Vagina (tissue), 2 donors: ENCODE measurements at regions not wholly inside any gene's neighbourhood (a gene's known extent, or its start where the extent isn't known, plus 50 kb on each side); places are given as distances from the start of the nearest gene placed in this dataset.

Source experiments
- DNase-seq, 2 donors: peaks; one replicate each; pipeline ENCODE4 v3.0.0-alpha.2; 2017; ENCODE audit errors: extremely low spot score in 2 of 2
- H3K27ac ChIP-seq: fragments of 200-600 bp; sonication (generic); one replicate; pipeline ENCODE4 v1.5.1; 2019
- H3K27me3 ChIP-seq: fragments of 200-600 bp; sonication (generic); one replicate; pipeline ENCODE4 v1.5.1; 2019
- H3K36me3 ChIP-seq, 2 donors: fragments of 200-600 bp; sonication (generic); one replicate each; pipeline ENCODE4 v1.5.1; 2017 to 2019
- H3K4me1 ChIP-seq: fragments of 200-600 bp; sonication (generic); one replicate; pipeline ENCODE4 v1.5.1; 2019
- H3K4me3 ChIP-seq, 2 donors: fragments of 200-600 bp; sonication (generic); 1 replicate in 1 of 2; 2 replicates in 1 of 2; pipeline ENCODE4 v1.5.1; 2016 to 2019
- H3K9me3 ChIP-seq: fragments of 200-600 bp; sonication (generic); one replicate; pipeline ENCODE4 v1.5.1; 2019
- CTCF ChIP-seq, 3 experiments: fragments of 450-650 bp in 2 of 3; fragments of 200-600 bp in 1 of 3; sonication (generic) in 1 of 3; IDR thresholded peaks; one replicate each; pipeline ENCODE4 v1.5.1; 2017 to 2019; ENCODE audit warnings: antibody characterized with exemption in 3 of 3, mild to moderate bottlenecking in 2 of 3, moderate library complexity in 2 of 3
- POLR2A ChIP-seq, 2 donors: fragments of 450-650 bp; IDR thresholded peaks; one replicate each; pipeline ENCODE4 v1.6.1; 2017; ENCODE audit warnings: antibody characterized with exemption in 2 of 2, mild to moderate bottlenecking in 2 of 2, moderate library complexity in 2 of 2
- POLR2AphosphoS5 ChIP-seq, 2 donors: sonication (generic); formaldehyde crosslinking; IDR thresholded peaks; one replicate each; pipeline ENCODE4 v1.9.0; 2017; ENCODE audit warnings: antibody characterized with exemption in 2 of 2, mild to moderate bottlenecking in 2 of 2, low read depth in 1 of 2; ENCODE audit not compliant: insufficient read depth in 1 of 2
- intact Hi-C: fragments of 100-400 bp; cut with DNase I; formaldehyde crosslinking; loops from one replicate; pipeline ENCODE4 v1.15.1; 2023

GRCh38 chr13:85610024-85610423 lies 189.2 kb downstream of the SLITRK6 start:
- H3K27me3 ChIP-seq: no peaks in the 10 kb centered on the region
- H3K27ac ChIP-seq: no peak overlapping the region
- no peaks in the 10 kb centered on the region for H3K9me3 ChIP-seq
- no peaks in the 10 kb centered on the region for H3K36me3 ChIP-seq
- H3K4me1 ChIP-seq: no peaks in the 10 kb centered on the region
- no peak overlapping the region for H3K4me3 ChIP-seq
- DNase-seq: no peak
- intact Hi-C loops: no loop called here
- no peak for TF ChIP-seq CTCF (IDR thresholded peaks at IDR 0.05)
- no peak for TF ChIP-seq POLR2A (IDR thresholded peaks at IDR 0.05)
- TF ChIP-seq POLR2AphosphoS5 (IDR thresholded peaks at IDR 0.05; ENCODE audit: insufficient read depth in 1 of 2, low read depth in 1 of 2): no peak

GRCh38 chr13:85608255-85608829 lies 190.9 kb downstream of the SLITRK6 start:
- no peak for TF ChIP-seq POLR2A (IDR thresholded peaks at IDR 0.05)
- no peak for TF ChIP-seq POLR2AphosphoS5 (IDR thresholded peaks at IDR 0.05; ENCODE audit: insufficient read depth in 1 of 2, low read depth in 1 of 2)
- H3K27me3 ChIP-seq: no peaks in the 10 kb centered on the region
- H3K4me1 ChIP-seq: no peaks in the 10 kb centered on the region
- H3K9me3 ChIP-seq: no peaks in the 10 kb centered on the region
- intact Hi-C loops: no loop called here
- DNase-seq: no peak
- no peaks in the 10 kb centered on the region for H3K36me3 ChIP-seq
- no peak overlapping the region for H3K27ac ChIP-seq
- H3K4me3 ChIP-seq: no peak overlapping the region

- no peaks in the 10 kb centered on the region for H3K9me3 ChIP-seq
- intact Hi-C loops: no loop called here
- H3K36me3 ChIP-seq: no peaks in the 10 kb centered on the region
- H3K27me3 ChIP-seq: no peaks in the 10 kb centered on the region
- no peaks in the 10 kb centered on the region for H3K4me1 ChIP-seq
- TF ChIP-seq CTCF (IDR thresholded peaks at IDR 0.05): no peak
- no peak for TF ChIP-seq POLR2A (IDR thresholded peaks at IDR 0.05)
- no peak for TF ChIP-seq POLR2AphosphoS5 (IDR thresholded peaks at IDR 0.05; ENCODE audit: insufficient read depth in 1 of 2, low read depth in 1 of 2)
- H3K27ac ChIP-seq: no peak overlapping the region
- DNase-seq: no peak
- no peak overlapping the region for H3K4me3 ChIP-seq
These were observed 195.5 kb downstream of the SLITRK6 start for GRCh38 chr13:85603735-85604134.

GRCh38 chr13:85601526-85601925 lies 197.7 kb downstream of the SLITRK6 start:
- no peak overlapping the region for H3K27ac ChIP-seq
- H3K27me3 ChIP-seq: no peaks in the 10 kb centered on the region
- no peaks in the 10 kb centered on the region for H3K36me3 ChIP-seq
- H3K9me3 ChIP-seq: no peaks in the 10 kb centered on the region
- no peak for DNase-seq
- H3K4me3 ChIP-seq: no peak overlapping the region
- intact Hi-C loops: no loop called here
- no peaks in the 10 kb centered on the region for H3K4me1 ChIP-seq
- TF ChIP-seq POLR2AphosphoS5 (IDR thresholded peaks at IDR 0.05; ENCODE audit: insufficient read depth in 1 of 2, low read depth in 1 of 2): no peak
- TF ChIP-seq CTCF (IDR thresholded peaks at IDR 0.05): no peak
- TF ChIP-seq POLR2A (IDR thresholded peaks at IDR 0.05): no peak

GRCh38 chr13:85597790-85598500 lies 201.3 kb downstream of the SLITRK6 start:
- Histone ChIP-seq H3K4me3 (no peak overlapping the region), H3K9me3 (no peaks in the 10 kb centered on the region), H3K27me3 (no peaks in the 10 kb centered on the region), H3K4me1 (no peaks in the 10 kb centered on the region), H3K36me3 (no peaks in the 10 kb centered on the region), H3K27ac (no peak overlapping the region)
- intact Hi-C loops: no loop called here
- no peak for DNase-seq
- TF ChIP-seq CTCF (IDR thresholded peaks at IDR 0.05) (no peak), POLR2AphosphoS5 (IDR thresholded peaks at IDR 0.05; ENCODE audit: insufficient read depth in 1 of 2, low read depth in 1 of 2) (no peak), POLR2A (IDR thresholded peaks at IDR 0.05) (no peak)
